HG02610 (cell line): ENCODE measurements at regions not wholly inside any gene's neighbourhood (a gene's known extent, or its start where the extent isn't known, plus 50 kb on each side); places are given as distances from the start of the nearest gene placed in this dataset.
"Not testable (repeated sequence)": the region's sequence is repeated elsewhere in the genome, so short reads cannot be mapped to it uniquely, and the experiment has no call there.

Experiments
- ATAC-seq: cut with Tn5 transposase; IDR thresholded peaks from one replicate; pipeline ENCODE4 v1.9.1; 2021; ENCODE audit warnings: mild to moderate bottlenecking, moderate library complexity; ENCODE audit not compliant: unreplicated experiment

DNA sequence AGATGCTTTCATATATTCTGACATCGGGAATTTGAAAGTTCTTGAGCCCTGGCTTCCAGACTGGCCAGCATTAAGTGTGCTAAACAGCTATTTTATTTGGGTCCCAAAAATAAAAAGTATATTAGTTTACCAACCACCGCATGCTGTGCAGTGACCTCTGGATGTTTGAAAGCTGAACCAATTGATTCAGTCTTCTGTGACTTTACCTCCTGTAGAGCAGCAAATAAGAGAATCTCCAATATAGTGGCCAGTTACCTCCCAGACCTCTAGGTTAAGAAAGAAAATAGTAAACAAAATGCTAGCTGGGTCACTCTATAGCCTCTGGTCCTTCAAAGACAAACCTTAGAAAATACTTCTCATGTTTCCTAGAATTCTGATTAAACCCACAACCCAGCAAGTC, 424.6 kb upstream of the NFE2L3 start:
- ATAC-seq: no peak

DNA sequence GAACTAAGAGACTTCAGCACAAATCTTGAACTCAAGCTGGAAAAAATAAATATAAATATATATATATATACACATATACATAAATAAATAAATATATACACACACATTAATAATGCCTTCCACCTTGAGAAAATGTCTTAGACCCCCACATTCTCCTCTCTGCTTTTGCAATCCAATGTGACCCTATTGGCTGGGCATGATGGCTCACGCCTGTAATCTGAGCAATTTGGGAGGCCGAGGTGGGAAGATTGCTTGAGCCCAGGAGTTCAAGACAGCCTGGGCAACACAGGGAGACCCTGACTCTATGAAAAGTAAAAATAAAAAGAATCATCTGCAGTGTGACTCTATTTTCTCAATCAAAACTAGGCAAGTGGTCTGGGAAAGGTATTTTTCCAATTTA, 424.1 kb upstream of the NFE2L3 start:
- ATAC-seq: no peak

DNA sequence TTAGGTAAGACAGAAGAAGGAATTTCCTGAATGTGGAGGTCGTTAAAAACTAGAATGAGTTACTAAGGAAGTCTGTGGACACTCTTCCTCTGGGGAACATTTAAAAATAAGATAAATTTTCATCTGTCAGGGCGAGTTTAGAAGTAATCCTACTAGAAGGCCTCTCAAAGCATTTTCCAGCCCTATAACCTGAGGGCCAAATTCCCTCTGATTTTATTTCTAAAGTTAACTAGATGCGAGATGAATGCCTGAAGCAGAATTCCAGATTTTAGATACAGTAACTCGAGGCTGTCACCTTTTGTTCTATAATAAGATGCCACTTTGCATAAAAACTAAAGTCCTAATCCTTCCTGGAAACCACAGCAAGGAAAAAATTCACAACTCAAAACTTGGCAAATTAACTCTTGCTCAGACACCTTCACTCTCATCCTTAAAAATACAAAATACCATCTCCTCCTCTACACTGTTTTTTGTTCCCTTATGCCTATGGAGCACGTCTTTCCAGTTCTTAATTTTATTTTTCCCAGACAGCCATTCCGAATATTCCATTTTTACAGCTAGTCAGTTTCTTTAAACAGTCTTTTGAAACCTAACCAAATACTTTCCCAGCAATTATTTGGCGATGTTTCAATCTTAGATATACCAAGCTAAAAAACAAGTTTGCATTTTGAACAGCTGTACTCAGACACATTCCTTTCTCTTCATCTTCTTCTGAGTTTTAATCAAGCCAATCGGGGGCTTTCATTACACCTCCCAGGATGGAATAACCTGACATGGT, 420.7 kb upstream of the NFE2L3 start:
- ATAC-seq: no peak

DNA sequence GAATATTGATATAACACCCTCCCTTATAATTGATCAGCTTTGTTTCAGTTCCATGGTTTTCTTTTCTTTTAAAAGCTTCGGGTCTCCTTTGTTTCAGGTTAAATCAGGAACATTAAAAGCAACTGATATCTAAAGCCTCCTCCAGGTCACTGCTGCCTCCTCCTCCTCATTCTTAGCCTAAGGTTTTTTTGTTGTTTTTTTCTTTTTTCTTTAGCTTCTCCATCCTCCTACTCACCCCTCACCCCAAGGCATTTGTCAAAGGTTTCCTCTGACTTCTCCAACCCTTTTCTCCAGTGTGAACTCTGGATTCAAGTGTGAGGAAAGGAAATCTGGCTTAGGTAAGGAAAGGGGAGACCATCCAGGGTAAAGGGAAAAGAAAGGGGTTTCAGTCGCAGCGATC, 420.2 kb upstream of the NFE2L3 start:
- ATAC-seq: no peak

DNA sequence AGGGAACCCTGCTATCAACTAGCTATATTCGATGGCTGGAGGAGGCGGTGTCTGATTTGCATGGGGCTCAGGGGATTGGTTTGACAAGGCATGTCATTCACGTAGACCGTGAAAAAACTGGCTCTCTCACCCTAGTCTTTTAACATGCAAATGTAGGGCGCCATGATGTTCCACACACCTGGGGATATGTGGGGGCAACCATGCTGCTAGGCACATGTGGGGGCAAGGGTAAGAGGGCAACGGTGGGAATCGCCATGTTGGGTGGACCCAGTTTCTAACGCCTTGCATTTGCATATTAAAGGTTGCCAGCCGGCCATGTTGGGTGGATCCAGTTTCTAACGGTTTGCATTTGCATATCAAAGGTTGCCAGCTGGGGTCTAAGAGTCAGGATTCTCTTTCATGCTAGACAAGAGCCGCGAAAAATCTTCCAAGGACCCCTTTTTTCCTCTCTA, 419.2 kb upstream of the NFE2L3 start:
- ATAC-seq: no peak

DNA sequence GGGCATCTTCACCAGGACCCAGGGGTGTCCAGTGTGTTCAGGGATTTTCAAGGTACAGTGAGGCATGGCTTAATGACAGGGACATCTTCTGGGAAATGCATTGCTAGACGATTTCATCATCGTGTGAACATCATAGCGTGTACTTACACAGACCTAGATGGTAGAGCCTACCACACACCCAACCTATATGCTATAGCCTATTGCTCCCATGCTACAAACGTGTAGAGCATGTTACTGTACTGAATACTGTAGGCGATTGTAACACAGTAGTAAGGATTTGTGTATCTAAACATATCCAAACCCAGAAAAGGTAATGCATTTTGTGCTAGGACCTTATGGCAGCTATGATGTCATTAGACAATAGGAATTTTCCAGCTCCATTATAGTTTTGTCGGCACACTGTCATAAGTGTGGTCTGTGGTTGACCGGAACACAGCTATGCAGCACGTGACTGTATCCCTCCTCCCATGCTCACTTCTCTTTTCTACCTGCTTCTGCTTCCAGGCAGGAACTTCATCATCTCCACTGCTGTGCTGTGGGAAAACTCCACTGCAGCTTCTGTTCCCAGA, 416.2 kb upstream of the NFE2L3 start:
- ATAC-seq: no peak

DNA sequence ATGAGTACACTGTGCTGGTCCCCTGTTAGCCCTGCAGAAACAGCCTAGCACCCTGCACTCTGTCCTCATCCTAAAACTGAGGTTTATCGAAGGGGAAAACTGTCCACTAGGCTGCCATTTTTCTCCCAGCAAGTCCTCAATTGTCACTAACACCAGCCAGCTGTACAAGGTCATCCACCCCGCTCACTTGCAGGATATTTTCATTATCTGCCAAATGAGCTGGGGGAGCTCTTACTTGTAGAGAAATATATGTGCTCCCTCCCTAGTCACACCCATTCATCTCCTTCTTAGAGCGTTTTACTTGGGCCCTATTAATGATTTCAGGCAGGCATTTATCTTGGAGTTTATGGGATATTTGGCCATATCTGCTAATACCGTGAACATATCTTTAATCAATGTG, 413.5 kb upstream of the NFE2L3 start:
- no peak for ATAC-seq

DNA sequence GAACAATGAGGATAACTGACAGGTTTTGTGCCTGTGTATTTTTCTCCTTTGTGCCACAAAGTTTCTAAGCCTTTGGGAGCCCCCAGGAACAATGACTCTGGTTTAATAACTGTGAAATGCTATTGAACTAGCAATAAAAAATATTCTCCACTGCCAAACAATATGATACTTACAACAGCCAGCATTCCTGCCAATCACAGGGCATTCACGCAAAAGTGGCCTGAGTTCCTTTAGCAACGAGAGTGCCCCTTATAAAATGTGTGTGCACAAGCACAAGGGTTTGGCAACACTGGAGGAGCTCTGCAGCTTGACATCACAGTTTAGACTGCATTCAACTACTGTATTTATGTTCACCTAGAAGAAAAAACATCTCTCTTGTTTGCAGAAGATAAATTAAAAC, 412.9 kb upstream of the NFE2L3 start:
- no peak for ATAC-seq

DNA sequence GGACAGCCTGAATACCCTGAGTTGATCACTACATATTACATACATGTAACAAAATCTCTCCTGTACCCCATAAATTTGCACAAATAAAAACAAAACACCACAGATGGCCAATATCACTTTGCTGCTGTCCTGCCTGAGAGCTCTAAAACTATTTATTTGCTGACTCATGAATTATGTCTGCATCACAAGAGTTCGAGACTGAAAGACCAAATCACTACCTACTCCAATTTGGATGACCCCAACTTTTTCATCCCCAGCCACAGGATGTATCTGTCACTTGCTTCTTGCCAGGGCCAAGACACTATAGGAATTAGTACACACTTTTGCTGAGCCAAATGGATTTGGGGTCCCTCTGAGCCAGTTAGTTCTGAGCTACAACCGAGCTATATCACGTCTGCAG, 409.7 kb upstream of the NFE2L3 start:
- no peak for ATAC-seq

DNA sequence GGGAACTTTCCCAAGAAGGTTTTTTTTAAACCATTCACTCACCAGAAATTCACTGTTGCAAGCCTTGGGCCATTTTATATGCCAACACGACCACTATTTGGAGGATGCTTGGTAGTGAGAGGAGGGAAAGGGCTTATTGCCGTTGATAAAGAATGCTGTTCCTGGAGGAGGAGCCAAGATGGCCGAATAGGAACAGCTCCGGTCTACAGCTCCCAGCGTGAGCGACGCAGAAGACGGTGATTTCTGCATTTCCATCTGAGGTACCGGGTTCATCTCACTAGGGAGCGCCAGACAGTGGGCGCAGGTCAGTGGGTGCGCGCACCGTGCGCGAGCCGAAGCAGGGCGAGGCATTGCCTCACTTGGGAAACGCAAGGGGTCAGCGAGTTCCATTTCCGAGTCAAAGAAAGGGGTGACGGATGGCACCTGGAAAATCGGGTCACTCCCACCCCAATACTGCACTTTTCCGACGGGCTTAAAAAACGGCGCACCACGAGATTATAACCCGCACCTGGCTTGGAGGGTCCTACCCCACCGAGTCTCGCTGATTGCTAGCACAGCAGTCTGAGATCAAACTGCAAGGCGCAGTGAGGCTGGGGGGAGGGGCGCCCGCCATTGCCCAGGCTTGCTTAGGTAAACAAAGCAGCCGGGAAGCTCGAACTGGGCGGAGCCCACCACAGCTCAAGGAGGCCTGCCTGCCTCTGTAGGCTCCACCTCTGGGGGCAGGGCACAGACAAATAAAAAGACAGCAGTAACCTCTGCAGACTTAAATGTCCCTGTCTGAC, 408.1 kb upstream of the NFE2L3 start:
- not testable (repeated sequence) for ATAC-seq

DNA sequence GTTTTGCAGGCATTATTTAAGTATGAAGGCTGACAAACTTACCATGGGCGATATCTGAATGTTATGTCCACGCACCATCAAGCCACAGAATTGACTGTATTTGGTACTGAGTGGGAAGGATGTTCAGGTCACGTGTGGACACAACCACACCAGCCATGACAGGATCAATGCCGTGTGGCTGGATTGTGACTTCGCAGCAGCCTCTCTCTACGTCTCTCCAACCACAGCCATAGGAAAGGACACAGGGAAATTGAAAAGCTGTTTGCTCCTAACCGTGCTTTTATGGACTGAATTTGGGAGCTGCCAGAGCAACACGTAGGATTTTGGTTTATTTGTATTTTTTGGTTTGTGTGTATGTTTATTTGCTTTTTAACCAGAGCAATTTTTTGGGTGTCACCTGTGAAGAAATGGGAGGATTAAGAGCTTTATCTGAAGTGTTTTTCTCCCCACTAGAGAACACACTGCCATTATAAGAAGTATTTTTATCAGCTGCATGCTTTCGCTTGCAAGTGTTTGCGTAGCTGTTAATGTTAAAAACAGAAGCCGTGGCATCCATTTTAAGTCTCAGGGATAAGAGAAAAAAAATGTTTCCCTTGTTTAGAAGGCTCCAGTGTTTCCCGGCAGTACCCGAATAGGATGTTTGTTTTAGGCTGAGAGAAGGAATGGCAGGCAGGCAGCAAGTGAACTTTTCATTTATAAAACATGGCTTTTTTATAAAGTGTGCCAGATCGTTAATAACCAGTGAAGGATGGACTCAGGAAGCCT, 401.1 kb upstream of the NFE2L3 start:
- ATAC-seq: no peak

DNA sequence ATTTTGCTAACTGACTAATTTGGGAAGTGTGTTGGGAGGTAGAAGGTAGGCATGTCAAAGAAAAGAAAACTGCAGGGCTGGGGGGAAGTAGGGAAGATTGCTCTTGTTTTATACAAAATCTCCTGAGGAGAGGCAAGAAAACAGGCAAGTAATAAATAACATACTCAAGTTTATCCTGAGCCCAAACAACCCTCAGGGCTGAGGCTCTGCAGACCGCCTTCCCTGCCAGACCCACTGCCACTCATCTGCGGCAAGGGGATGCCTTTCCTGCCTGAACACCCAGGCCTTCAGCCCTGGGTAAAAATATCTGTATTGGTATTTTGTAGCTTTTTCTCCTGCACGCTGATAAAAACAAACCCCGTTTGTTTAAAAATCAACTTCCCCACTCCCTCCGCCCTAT, 399.8 kb upstream of the NFE2L3 start:
- no peak for ATAC-seq

DNA sequence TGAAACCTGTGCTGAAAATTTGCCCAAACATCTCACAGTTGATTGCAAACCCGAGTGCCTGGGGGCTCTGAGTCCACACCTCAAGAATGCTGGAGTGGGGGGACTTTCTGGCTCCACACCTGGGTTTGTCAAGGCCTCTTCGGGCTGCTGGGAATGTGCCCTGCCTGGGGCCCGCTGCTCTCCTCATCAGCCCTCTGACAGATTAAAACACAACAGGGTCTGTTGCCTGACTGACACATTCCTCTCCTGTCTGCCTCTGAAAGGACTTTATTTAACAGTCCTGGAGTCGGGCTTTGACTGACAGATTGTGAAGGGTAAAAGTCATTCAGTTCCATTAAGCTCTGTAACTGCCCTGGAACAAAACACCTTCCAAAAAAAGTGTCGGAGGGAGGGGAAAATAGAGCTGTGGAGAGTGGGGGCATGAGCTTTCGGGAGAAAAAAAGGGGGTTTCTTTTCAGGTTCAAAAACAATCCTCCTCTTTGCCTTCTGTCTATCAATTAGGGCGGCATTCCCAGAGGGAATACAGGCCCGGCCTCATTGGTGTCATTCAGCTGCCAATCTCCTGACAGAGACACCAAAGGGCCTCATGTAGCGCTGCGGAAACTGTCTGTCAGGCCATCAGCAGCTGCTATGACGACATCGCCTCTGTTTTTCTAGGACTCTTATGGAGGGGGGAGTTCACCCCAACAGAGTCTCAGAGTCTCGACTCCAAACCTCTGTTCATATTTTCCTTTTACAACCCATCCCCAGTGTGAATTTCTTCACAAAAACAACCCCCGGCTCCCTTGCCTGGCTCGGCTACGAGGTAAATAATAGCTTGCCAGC, 398.8 kb upstream of the NFE2L3 start:
- no peak for ATAC-seq

DNA sequence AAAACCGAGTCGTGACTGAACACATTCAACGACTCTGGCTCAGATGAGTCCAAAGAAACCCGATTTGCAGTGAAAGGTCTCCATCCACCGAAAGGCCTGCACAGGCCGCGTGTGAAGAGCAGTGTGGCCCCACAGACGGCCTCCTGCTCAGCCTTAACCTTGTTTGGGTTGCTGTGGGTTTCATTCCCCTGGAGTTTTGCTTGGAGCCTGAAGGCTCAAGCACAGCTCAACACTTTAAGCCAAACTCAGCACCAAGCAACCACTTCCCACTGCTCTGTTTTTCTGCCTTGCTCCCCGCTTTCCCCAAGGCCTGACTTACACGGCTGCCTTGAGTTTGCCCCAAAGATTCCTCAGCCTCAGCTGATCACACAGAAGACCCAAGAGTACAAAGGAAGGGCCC, 398.2 kb upstream of the NFE2L3 start:
- no peak for ATAC-seq

DNA sequence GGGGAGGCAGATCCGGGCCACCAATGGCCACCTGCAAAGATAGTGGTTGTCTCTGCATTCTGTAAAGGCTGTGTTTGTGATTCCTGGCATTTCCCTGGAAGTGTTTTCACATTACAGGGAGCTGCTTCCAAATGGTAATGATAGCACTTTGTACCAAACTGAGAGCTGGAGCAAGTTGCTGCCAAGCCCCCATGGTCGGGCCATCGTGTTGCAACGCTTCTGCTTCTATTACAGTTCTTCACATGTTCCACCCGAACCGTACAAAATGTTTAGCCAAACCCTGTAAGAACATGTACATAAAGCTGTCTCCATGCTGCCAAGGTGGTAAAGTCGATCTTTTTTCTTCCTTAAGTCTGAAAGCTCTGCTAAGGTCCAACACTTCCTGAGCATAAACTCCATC, 397.7 kb upstream of the NFE2L3 start:
- ATAC-seq: no peak

DNA sequence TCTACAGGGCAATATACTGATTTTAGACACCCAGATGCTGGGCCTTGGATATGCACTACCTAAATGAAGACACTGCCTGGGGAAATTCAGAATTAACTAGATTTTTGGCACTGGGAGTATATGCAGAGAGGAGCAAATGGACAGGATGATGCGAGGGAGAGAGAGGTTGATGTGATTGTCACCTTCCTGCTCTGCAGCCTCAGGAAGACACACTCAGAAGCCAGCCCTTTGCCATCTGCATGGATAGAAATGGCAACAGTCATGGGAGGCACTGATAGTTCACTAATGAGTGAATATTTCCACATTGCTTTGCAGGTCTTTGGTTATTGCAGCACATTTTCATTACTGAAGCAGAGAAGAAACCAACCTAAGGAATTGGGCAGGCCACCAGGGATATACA, 397.2 kb upstream of the NFE2L3 start:
- no peak for ATAC-seq

DNA sequence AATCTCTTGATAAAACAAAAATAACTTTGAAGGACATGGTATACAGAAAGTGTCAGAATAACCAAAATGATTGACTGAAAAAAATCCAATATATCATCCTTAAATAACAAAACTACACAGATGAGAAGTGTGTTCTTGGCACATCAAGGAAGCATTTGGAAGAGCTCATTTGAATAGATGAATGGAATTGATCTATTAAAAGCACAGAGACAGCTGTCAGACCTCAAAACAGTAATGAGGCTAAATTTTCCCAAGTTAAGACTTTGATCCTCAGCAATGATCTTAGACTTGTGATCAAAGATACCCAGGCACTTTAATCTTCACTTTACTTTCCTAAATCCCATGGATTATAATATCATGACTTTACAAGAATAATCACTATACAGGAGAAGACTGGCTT, 395.4 kb upstream of the NFE2L3 start:
- no peak for ATAC-seq

DNA sequence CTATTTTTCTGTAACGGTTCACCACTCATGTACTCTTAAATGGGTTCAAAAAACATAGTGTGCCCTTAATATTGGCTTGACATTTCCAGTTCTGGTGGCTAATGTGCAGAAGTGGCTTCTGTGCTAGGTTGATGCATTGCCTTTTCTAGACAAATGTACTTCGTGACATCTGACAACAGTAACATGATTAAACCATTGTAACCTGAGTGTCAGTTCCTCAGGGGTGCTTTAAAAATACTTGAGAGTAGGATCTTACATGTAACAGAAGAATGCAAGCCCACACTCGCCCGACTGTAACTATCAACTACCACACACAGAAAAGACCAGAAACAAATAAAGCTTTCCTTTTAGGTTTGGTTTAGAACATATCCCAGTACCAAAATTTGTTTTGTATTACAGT, 393.4 kb upstream of the NFE2L3 start:
- ATAC-seq: no peak

DNA sequence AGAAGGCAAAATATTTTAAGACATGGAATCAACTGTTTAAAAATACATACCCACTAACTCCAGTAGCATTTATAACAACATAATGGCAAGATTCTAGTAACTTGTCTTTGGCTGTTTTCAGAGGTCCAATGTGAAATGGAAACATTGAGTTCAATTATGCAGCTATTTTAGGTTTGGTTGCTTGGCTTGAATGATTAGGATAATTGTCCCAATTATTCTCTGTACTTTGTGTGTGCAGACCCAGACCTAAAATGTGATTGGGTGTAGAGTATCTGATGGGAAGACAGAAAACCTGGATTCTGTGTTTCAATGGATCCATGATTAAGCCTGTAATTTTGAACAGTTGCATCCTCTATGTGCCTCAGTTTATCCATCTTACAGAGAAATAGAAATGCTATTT, 392.7 kb upstream of the NFE2L3 start:
- ATAC-seq: no peak

DNA sequence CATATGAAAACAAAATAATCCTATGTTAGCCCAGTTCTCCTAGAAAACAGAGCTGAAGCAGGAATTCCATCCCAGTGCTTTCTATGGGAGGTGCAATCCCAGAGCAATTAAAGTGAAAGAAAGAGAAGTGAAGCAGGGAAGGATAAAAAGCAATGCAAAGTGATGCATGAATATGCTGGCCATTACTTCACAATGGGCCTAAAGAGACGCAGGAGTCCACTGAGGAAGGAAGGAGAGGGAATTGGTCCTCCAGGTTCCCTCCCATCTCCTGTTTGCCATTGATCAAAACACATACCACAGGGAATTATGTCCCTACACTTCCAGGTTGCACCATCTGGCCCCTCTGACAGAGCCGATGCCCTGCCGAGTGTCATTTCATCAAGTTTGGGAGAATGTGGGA, 392.2 kb upstream of the NFE2L3 start:
- ATAC-seq: no peak
